M059J (cell line): ENCODE measurements at regions not wholly inside any gene's neighbourhood (a gene's known extent, or its start where the extent isn't known, plus 50 kb on each side); places are given as distances from the start of the nearest gene placed in this dataset.
A peak's percentile ranks its signal among the peaks of the same experiment; 100 is the strongest.
"Not testable (repeated sequence)": the region's sequence is repeated elsewhere in the genome, so short reads cannot be mapped to it uniquely, and the experiment has no call there.

Experiments
- DNase-seq: peaks from one replicate; pipeline ENCODE4 v3.0.0-alpha.2; 2012; ENCODE audit warnings: low read depth

DNA sequence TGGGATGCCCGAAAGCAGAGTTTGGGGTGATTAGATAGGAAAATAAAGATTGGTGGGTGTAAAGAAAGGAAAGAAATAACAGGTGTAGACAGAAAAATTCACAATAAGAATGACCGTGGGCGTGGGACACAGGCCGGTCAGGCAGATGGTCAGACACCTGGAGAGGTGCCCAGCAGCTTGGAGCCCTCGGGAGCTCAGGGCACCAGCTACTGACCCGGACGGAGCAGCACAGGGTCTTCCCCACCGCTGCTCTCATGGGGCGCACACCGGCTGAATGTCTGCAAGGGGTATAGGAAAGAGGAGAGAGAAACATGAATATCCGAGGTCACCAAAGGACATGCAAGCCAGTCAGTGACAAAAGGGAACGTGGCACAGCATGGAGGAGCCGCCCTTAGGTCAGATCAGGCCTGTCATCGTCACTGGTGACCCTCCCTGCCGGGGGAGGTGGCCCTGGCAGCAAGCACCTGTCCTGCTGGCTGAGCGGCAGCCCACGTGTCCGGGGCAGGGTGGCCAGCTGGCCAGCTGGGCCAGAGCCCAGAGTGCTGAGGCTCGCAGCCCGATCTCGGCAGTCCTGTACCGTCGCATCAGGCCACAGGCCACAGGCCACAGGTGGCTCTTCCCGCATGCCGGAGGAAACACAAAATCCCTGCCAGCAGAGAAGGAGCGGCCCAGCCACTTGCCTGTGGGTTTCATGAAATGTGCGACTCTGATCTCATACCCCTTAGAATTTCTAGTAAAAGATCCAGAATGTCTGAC is 112.0 kb upstream of the NDUFV2 start:
- DNase-seq, result peak; percentile 47

GRCh38 chr18:8991155-8991554 is 111.3 kb upstream of the NDUFV2 start:
- no peak for DNase-seq

- DNase-seq, result not testable (repeated sequence)
Observed at GRCh38 chr18:8992500-8992899, 110.0 kb upstream of the NDUFV2 start.

- peak; percentile 66 for DNase-seq
Observed at GRCh38 chr18:8994603-8995002, 107.9 kb upstream of the NDUFV2 start.

DNA sequence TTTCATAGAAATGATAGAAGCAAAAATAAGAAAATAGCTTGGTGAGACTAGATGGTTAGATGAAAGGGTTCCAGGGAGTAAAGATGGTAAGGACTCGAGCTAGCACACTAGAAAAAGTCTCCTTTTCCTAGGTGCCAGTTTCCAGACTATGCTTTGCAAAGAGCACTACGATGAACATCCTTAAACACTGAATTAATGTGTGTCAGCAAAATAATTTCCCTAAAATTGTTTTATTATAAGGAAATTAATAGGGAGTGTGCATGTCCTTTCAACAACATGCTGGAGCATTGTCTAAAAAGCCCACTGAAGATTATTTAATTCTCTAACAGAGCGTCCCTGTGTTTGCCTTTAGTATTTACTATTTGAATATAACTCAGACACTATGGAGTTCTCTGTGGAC is 107.4 kb upstream of the NDUFV2 start:
- DNase-seq, result no peak

DNA sequence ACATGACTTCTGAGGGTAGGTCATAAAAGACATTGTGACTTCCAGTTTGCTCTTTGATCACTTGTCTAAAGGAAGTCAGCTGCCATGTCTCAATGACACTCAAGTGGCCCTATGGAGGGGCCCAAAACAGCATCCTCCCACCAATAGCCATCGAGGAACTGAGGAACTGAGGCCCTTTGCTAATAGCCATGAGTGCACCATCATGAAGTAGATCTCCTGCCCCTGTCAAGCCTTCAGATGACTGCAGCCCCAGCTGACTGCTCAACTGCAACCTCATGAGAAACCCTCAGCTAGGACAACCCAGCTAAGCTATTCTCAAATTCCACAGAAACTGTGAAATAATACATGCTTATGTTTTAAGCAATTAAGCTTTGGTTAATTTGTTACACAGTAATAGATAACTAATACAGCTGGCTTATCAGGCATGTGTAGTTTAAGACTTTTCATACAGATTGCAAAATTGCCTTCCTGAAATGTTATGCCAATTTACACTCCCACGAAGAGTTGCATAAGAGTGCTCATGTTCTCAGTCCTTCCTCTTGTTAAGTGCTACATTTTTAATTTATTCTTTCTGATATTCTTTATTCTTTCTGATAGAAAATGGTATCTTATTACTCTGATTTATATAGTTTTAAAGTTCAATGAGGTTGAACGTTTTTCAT is 105.6 kb upstream of the NDUFV2 start:
- DNase-seq, result no peak

DNA sequence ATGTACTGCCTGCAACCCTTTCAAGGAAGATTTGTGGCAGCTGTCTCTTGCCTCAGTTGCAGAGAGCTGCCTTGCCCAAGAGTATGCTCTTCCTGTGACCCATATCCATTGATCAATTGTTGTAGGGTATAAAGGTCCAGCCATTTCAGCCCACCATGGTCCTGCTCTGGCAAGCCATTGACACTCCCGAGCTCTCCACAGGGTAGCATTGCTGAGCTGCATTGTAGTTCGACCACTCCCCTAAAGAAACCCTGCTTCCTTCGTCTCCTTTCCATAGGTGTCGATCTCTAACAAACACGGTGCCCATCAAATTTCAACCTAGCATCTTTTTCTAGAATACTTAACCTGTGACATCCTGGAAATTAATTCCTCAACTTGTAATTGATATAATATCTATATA is 104.9 kb upstream of the NDUFV2 start:
- no peak for DNase-seq

DNA sequence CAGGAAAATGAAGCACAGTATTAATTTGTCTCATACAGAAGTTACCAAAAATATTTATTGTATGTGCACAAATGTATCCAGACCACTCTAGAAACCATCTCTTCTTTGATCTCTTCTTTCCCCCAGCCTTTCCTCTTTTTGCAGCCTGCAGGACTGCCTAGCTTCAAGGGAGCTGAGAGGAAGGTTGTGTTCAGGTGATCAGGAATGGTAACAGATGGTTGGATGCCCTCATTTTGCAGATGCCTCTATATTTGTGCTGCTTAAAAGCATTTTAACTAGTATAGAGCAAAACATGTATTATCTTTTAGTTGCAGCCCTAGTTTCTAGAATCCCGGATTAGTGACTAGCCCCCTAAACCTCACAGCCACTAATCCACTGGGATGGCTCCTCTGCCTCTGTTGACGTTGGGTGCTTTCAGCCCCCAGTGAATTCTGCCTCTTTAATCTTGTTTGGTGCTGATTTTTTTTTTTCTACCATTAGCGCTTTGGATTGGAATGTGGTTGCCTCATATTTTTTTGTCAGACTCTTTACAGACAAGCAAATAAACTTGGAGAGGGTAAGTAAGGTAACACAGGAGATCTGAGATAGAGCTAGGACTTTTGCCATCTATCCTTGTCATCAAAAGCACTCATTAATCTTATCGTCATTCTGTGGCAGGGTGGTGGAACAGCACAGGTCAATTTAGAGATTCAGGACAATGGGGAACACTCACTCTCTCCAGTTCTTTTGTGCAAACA is 103.8 kb upstream of the NDUFV2 start:
- DNase-seq, result peak; percentile 62

- DNase-seq, result no peak
Observed at GRCh38 chr18:8999872-9000271, 102.6 kb upstream of the NDUFV2 start.

DNA sequence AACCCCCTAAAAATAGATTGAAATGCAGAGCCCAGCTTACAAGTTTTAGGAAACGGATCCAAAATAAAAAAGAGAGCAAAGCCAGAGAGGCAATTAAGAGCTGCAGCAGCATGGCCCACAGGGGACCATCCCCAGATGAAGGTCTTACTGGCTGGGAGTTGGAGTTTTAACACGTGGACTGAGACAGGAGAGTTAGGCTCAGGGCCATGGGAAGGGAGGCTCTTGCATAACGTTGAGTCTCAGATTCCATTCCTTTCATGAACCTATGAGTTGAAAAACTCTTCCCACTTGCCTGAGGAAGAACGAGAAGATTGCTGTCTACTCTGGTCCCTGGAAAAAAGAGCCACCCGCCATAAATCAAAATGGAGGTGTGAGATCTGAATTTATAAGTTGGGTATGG is 101.8 kb upstream of the NDUFV2 start:
- DNase-seq, result no peak

DNA sequence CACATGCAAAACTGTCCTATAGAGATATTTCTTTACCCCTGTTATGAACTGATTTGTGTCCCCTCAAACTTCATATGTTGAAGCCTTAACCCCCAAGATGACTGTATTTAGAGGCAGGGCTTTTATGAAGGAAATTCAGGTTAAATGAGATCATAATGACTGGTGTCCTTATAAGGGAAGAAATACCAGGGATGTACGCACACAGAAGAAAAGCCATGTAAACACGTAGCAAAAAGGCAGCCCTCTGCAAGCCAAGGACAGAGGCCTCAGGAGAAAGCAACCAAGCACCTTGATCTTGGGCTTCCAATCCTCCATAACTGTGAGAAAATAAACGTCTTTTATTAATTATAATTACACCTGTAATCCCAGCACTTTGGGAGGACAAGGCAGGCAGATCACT is 101.3 kb upstream of the NDUFV2 start:
- peak; percentile 29 for DNase-seq

DNA sequence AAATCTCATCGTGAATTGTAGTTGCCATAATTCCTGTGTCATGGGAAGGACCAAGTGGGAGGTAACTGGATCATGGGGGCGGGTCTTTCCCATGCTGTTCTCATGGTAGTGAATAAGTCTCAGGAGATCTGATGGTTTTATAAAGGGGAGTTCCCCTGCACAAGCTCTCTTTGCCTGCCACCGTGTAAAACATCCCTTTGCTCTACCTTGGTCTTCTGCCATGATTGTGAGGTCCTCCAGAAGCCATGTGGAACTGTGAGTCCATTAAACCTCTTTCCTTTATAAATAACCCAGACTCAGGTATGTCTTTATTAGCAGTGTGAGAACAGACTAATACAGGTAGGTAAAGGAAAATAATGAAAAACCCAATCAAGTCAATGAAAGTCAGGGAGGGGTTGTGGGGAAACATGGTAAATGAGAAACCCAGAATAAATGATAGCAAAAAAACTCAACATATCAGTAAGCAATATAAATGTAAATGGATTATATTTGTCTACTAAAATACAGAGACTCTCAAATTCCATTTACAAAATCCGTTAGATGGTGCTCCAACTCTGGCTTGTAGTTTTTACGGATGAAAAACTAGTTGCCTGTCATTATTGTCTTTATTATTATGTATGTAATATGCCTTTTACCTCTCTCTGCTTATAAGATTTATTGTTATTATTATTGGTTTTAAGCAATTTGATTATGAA is 98.9 kb upstream of the NDUFV2 start:
- DNase-seq, result no peak

DNA sequence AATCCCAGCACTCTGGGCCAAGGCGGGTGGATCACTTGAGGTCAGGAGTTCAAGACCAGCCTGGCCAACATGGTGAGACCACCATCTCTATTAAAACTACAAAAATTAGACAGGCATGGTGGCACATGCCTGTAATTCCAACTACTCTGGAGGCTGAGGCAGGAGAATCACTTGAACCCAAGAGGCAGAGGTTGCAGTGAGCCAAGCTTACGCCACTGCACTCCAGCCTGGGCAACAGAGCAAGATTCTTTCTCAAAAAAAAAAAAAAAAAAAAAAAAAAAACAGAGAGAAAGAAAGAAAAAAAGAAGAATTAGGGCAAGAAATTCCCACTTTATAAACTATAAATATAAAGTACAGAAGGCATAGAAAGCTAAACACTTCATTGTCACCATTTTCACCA is 98.2 kb upstream of the NDUFV2 start:
- not testable (repeated sequence) for DNase-seq

- DNase-seq, result not testable (repeated sequence)
Observed at GRCh38 chr18:9007700-9008099, 94.8 kb upstream of the NDUFV2 start.

- DNase-seq, result no peak
Observed at GRCh38 chr18:9008200-9008708, 94.2 kb upstream of the NDUFV2 start.

DNA sequence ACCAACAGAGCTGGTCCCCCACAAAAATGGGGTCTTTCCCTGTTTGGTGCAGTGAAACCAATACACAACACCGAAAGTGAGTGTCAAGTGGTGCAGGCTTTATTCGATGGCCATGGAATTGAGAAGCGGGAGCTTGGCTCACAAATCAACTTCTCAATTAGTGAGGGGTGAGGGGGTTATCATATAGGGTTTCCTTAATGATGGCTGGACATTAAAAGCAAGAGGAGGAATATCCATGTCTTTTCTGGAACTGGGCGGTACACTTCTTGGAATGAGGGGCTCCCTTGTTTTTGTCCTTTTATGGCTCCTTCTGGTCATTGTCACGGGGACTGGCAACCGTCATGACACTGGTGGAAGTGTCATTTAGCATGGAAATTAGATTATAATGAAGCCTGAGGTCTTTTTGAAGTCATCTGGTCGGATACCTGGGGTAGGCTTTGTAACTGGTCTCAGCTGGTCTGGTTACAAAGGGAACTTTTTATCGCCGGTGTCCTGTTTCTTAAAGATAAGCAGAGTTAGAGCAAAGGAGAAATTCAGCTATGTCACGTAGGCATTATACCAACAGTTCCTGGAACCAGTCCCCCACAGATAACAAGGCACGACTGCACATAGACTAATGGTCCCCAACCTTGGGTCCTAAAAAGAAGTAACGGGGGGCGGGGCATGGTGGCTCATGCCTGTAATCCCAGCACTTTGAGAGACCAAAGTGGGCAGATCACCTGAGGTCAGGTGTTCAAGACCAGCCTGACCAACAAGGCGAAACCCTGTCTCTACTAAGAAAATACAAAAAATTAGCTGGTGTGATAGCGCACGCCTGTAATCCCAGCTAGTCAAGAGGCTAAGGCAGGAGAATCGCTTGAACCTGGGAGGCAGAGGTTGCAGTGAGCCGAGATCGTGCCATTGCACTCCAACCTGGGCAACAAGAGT is 93.5 kb upstream of the NDUFV2 start:
- no peak for DNase-seq

- DNase-seq, result no peak
Observed at GRCh38 chr18:9009703-9010488, 92.6 kb upstream of the NDUFV2 start.

DNA sequence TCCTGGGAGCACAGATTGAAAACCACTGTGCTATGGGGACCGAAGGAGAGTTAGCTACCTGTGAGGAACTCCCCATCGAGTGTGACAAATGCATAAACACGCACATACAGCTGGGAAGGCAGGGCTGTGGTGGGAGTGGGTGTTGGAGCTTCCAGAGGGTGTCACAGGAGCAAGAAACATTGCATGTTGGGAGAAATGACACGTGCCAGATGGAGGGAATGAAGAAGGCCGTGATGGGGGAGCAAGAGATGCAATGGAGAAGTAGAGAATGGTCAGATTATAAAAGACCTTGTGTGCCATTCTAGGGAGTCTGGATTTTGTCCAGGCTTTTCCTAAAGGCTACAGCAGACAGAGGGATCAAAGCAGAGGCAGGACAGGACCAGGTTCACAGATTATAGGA is 91.1 kb upstream of the NDUFV2 start:
- DNase-seq, result no peak

DNA sequence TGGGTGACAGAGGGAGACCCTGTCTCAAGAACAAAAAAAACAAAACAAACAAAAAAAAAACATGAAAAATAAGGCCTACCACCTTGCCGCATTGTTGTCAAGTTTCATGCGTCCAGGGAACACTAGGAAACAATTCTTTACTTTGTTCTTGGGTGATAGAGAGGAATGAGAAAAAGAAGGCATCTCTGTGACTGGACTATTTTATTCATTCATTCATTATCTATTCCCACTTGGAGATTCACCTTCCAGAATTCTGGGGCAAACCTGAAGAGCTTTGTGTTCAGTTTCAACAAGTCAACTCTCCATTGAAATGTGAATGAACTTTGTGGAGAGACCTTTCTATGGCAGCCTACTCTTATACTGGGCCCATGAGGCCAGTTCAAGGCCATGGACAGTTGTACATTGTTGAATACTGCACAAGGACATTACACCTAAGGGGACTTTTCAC is 88.5 kb upstream of the NDUFV2 start:
- no peak for DNase-seq

DNA sequence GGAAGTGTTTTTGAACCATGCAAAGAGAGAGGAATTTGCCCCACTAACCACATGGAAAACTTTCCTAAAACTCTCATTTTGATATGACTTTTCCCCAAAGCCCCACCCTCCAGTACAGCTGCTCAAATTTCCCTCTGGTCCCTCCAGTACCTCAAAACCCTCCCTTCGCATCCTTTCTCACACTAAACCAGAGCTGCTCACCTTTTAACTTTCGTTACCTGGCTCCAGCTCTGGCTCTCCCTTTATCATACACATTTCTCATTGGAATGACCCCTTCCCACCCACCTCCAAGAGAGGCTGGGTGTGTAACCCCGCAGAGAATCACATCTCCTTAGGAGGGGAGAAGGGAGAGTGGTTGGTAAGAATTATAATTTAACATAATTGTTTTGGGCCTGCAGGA is 86.8 kb upstream of the NDUFV2 start:
- no peak for DNase-seq
